ENCODE measurements at regions not wholly inside any gene's neighbourhood (a gene's known extent, or its start where the extent isn't known, plus 50 kb on each side); places are given as distances from the start of the nearest gene placed in this dataset.

GRCh38 chr7:51528172-51528571 is 211.6 kb upstream of the COBL start:
- no peaks in the 10 kb centered on the region for H3K23me2 ChIP-seq (ENCODE audit: low read depth, low read length)
- no peak overlapping the region for H3K4ac ChIP-seq (replicated peaks; ENCODE audit: insufficient read length, low read depth, low read length)
- no peak overlapping the region for H2AFZ ChIP-seq (ENCODE audit: low read length)
- CTCF ChIA-PET (ENCODE audit: partially characterized antibody), result no interaction called here
- H2BK5ac ChIP-seq (ENCODE audit: low read depth, low read length), result no peak overlapping the region
- H4K91ac ChIP-seq (replicated peaks; ENCODE audit: insufficient read length, low read length), result no peak overlapping the region
- no peak overlapping the region for H3K27ac ChIP-seq (ENCODE audit: low read depth, low read length)
- H2BK15ac ChIP-seq (ENCODE audit: low read length), result no peak overlapping the region
- no peak overlapping the region for H4K5ac ChIP-seq (ENCODE audit: insufficient read length, low read depth, low read length)
- no peak overlapping the region for H3K14ac ChIP-seq (ENCODE audit: insufficient read length)
- H3K79me1 ChIP-seq (ENCODE audit: low read depth, low read length), result no peaks in the 10 kb centered on the region
- H2BK120ac ChIP-seq (replicated peaks; ENCODE audit: low read depth, low read length), result no peak overlapping the region
- no peak overlapping the region for H2AK5ac ChIP-seq (ENCODE audit: low read depth, low read length)
- H3K79me2 ChIP-seq (ENCODE audit: control insufficient read depth in 1 of 2, insufficient read depth in 2 of 2, low read length in 2 of 2), result no peaks in the 10 kb centered on the region
- no peaks in the 10 kb centered on the region for H3K9me3 ChIP-seq (ENCODE audit: insufficient read depth in 2 of 2, low read depth in 1 of 2, low read length in 1 of 2)
- no peak overlapping the region for H2BK20ac ChIP-seq (ENCODE audit: low read length)
- WGBS, 2 experiments (ENCODE audit: extremely low coverage in 1 of 2, insufficient coverage in 1 of 2, insufficient read length in 1 of 2, insufficient replicate concordance in 2 of 2, low coverage in 1 of 2, low lambda C conversion rate in 2 of 2, missing lambda C conversion rate in 1 of 2), result no CpG with 5 or more reads among the region's 5 CpGs
- no peak overlapping the region for H3K56ac ChIP-seq (replicated peaks; ENCODE audit: insufficient read length, low read depth, low read length)
- H2BK12ac ChIP-seq (ENCODE audit: low read depth, low read length), result no peak overlapping the region
- DNase-seq (ENCODE audit: low read depth in 1 of 2, low spot score in 2 of 2) (no peak), FAIRE-seq (no peak)
- no peaks in the 10 kb centered on the region for H3K4me1 ChIP-seq (replicated peaks in 1 of 4; ENCODE audit: control insufficient read depth in 3 of 4, insufficient read depth in 4 of 4, low read length in 3 of 4)
- TF ChIP-seq HDAC2 (IDR thresholded peaks at IDR 0.05; ENCODE audit: borderline replicate concordance in 1 of 2, low read depth in 2 of 2, low read length in 2 of 2), result no peak
- no peak for TF ChIP-seq RFX5 (IDR thresholded peaks at IDR 0.05; ENCODE audit: borderline replicate concordance, low read depth, low read length)
- no peak for TF ChIP-seq HDAC6 (IDR thresholded peaks at IDR 0.05; ENCODE audit: low read depth, low read length)
- no peak for TF ChIP-seq RAD21 (IDR thresholded peaks at IDR 0.05 in 1 of 2, conservative IDR thresholded peaks at IDR 0.05 in 1 of 2; ENCODE audit: low read depth in 2 of 2, low read length in 2 of 2)
- no peak for TF ChIP-seq SAP30 (IDR thresholded peaks at IDR 0.05; ENCODE audit: insufficient read depth, insufficient replicate concordance, low read length)
- TF ChIP-seq SRF (IDR thresholded peaks at IDR 0.05; ENCODE audit: low read depth, low read length), result no peak
- TF ChIP-seq CREB1 (IDR thresholded peaks at IDR 0.05), result no peak
- no peak for TF ChIP-seq MAFK (IDR thresholded peaks at IDR 0.05; ENCODE audit: low read depth, low read length)
- no peak for TF ChIP-seq YY1 (IDR thresholded peaks at IDR 0.05; ENCODE audit: low read depth, low read length)
- no peak for TF ChIP-seq FOSL1 (IDR thresholded peaks at IDR 0.05; ENCODE audit: insufficient read depth, low read depth, low read length)
- no peak for TF ChIP-seq EZH2 (IDR thresholded peaks at IDR 0.05; ENCODE audit: low read depth, low read length, severe bottlenecking)
- no peak overlapping the region for H3K9ac ChIP-seq (replicated peaks in 1 of 4; ENCODE audit: extremely low read depth in 1 of 4, low read depth in 3 of 4, low read length in 3 of 4)
- no peaks in the 10 kb centered on the region for H3K27me3 ChIP-seq (replicated peaks in 1 of 4; ENCODE audit: control insufficient read depth in 3 of 4, extremely low read depth in 1 of 4, insufficient read depth in 3 of 4, low read length in 3 of 4)
- no peak overlapping the region for H3K4me3 ChIP-seq (ENCODE audit: extremely low read depth in 1 of 4, insufficient read depth in 2 of 4, low read depth in 3 of 4, low read length in 4 of 4)
- H4K20me1 ChIP-seq (replicated peaks in 1 of 2; ENCODE audit: control insufficient read depth in 1 of 2, insufficient read depth in 2 of 2, low read length in 2 of 2), result no peaks in the 10 kb centered on the region
- POLR2A ChIA-PET (ENCODE audit: partially characterized antibody), result no interaction called here
- H3K18ac ChIP-seq (ENCODE audit: extremely low read depth, low read length), result no peak overlapping the region
- no peak overlapping the region for H3K23ac ChIP-seq (ENCODE audit: insufficient read length)
- H3K36me3 ChIP-seq (ENCODE audit: control insufficient read depth in 2 of 4, insufficient read depth in 4 of 4, low read length in 3 of 4), result no peaks in the 10 kb centered on the region
- H3K4me2 ChIP-seq (ENCODE audit: insufficient read depth in 1 of 2, low read depth in 2 of 2, low read length in 2 of 2), result no peak overlapping the region
- H4K8ac ChIP-seq (ENCODE audit: extremely low read depth, insufficient read depth, low read length), result no peak overlapping the region

Measured in H1 (cell line).